ENCODE measurements at regions not wholly inside any gene's neighbourhood (a gene's known extent, or its start where the extent isn't known, plus 50 kb on each side); places are given as distances from the start of the nearest gene placed in this dataset.

DNA sequence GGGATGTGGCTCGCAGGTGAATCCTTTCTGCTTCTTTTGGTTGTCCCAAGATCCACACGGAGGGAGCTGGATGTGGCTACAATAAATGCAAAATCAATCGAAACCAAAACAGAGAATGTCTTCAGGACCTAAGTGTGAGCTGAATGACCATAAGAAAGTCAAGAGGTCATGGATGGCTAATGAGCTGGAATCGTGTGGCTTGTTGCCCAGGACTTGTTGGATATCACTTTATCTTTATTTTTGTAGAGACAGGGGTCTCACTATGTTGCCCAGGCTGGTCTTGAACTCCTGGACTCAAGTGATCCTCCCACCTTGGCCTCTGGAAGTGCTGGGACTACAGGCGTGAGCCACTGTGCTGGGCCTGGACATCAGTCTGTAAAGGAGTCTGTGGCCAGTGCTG, 326.8 kb upstream of the N4BP1 start:
- DNase-seq (ENCODE audit: low spot score): no peak

DNA sequence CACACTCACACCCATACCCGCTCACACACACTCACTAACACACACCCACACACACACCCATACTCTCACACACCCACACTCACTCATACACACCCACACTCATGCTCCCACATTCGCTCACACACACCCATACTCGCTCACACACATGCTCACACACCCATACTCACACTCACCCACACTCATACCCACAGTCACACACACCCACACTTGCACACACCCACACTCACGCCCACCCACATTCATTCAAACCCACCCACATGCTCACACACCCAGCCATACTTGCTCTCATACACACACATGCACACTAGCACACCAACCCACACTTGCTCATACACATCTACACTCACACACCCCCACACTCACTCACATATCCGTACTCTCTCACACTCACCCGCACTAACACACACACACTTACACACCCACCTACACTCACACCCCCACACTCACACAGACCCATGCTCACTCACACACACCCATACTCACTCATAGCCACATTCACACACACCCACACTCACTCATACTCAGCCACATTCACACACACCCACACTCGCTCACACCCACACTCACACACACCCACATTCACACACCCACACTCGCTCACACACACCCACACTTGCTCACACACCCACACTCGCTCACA, 322.4 kb upstream of the N4BP1 start:
- DNase-seq (ENCODE audit: low spot score): no peak

DNA sequence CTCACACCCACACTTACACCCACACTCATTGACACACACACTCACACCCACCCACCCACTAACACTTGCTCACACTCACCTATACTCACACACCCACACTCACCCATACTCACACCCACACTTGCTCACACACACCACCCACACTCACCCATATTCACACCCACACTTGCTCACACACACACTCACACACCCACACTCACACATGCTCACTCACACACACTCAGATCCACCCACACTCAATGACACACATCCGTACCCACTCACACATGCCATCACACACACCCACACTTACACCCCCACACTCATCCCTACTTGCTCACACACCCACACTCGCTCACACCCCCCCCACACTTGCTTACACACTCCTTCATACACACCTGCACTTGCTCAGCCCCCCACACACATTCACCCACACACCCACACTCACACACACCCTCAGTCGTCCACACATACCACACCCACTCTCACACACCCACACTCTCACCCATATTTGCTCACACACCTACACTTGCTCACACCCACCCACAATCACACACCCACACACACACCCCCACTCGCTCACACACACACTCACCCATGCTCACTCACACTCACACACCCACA, 321.1 kb upstream of the N4BP1 start:
- no peak for DNase-seq (ENCODE audit: low spot score)

DNA sequence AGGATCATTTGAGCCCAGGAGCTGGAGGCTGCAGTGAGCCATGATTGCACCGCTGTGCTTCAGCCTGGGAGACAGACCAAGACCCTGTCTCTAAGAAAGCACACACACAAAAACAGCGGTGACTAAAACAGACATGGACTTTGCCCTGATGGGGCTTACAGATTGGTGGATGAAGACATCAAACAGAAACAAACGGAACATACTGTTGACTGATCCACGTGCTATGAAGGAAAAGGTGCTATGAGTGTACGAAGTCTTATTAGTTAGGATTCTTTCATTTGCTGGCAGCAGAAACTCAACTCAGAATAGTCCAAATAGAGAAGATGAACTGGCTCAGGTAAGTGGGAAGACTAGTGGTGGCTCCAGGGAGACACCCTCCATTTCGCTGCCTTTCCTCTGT, 309.8 kb upstream of the N4BP1 start:
- no peak for DNase-seq (ENCODE audit: low spot score)

DNA sequence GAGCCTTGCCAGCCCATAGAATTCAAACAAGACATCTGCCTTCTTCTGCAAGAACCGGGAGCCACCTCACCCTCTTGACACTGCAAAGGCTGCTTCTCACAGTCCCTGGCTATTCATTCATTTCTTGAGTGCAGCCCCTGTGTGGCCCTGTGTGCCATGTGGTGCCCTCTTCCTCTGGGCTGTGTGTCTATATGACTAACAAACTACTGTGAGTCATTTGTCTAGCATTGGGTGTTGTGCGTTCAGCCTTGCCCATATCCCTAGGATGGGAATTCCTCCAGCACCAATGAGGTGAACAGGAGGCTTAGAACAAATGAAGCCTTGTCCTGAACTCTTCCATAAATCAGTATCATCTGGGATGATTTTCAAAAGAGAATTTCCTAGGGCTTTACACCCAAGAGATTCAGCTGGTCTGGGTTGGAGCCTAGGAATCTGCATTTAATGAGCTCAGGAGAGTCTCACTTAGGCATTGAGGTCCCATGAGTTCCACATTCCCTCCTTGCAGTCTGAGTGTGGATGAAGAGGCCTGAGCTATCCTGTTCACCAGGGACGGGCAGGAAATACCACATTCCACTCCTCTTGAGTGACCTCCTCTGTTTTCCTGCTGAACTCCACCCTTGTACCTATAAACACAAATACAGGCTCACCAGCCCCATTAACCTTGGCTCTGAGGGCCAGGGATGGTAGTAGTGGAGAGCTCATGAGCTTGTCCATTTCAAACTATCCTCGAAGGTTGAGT, 308.7 kb upstream of the N4BP1 start:
- DNase-seq (ENCODE audit: low spot score): peak; percentile 3

DNA sequence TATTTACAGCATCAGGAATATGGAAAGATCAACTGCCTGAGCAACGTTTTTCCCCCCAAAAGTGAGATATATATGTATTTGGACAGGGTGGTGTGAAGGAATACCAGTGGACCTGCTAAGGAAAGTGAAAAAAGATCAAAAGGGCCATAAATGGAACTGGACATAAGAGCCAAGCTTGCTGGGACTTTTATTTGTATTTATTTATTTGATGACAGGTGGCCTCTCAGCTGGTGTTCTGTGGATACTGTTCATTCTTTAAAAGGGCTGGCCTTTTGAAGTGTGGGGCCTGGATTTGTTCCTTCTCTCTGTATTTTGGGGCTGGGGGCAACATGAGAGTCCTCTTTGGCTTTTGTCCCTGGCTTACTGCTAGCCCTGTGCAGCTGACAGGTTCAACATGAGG, 306.6 kb upstream of the N4BP1 start:
- no peak for DNase-seq (ENCODE audit: low spot score)

DNA sequence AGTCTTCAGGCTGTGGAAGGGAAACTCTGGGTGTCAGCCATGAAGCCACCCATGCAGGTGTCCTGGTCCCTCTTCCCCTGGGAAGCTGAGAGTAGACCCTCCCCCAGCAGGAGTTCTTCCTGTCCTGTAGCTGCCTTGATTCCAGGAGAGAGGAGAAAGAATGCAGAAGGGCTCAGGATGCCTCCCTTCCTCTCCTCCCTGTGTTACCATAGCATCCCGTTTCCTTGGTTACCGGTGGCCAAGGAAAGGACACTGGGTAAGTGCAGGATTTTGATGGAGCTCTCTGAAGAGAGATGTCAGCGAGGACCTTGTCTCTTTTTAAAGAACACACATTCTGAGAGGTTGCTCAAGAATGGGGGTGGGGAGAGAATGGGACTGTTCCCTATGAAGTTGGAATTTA, 304.1 kb upstream of the N4BP1 start:
- DNase-seq (ENCODE audit: low spot score): no peak

DNA sequence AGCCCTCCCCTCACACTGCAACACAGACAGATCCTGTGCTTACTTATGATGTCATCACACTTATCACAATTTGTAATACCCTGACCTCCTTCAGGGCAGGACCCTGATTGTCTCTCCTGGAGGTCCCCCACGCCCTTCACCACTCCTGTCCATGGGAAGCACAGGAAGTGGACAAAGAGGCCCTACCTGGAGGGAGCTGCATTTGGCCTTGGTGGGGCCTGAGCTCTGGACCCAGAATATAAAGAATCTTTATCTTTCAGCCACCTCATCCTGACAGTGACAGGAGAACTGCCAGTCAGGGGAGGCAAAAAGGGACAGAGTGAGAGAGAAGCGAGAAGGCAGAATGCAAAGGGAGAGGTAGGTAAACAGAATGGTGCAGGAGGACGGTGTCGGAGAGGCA, 303.4 kb upstream of the N4BP1 start:
- no peak for DNase-seq (ENCODE audit: low spot score)

DNA sequence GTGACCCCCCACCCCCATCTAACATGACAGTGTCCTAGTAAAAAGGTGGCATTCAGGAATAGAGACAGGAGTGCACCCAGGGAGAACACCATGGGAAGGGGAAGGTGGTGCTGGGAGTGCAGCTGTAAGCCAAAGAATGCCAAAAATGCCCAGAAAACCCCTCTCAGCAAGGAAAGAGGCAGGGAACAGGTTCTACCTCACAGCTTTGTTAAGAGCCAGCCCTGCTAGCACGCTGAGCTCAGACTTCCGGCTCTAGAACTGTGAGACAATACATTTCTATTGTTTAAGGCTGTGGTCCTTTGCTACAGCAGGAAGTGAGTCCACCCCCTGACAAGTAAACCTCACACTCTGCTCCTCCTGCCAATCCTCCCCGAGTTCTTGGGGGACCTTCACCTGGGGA, 302.4 kb upstream of the N4BP1 start:
- no peak for DNase-seq (ENCODE audit: low spot score)

DNA sequence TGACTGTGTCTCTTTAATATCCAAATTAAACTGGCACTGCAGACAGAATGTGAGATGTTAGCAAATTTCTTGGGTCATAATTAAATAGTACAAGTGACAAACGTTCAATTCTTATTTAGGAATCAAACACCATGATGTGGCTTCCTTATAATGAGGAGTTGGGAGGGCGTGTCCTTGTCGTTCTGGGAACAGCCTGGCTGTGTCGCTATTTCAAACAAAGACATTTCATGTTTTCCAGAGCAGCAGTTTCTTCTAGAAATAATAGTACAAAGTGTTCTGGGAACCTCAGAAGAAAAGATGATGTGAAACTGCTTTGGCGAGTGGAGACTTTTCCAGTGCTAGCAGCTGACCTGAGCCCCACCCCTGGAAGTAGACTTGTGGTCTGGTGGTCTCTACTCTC, 301.7 kb upstream of the N4BP1 start:
- peak; percentile 4 for DNase-seq (ENCODE audit: low spot score)

DNA sequence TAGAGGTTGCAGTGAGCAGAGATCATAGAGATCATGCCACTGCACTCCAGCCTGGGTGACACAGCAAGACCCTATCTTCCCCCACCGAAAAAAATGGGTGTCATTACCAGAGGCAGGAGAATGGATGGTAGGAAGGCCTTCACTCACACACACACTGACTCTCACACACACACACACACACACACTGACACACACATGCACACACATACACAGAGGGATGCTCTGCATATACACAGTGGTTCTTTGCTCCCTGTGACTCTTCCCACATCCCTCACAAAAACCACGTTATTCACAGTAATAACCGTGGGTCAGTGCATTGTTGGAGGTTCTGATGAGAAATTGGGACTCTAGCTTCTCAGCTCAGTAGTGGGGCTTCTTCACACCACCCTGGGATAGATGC, 300.2 kb upstream of the N4BP1 start:
- no peak for DNase-seq (ENCODE audit: low spot score)

DNA sequence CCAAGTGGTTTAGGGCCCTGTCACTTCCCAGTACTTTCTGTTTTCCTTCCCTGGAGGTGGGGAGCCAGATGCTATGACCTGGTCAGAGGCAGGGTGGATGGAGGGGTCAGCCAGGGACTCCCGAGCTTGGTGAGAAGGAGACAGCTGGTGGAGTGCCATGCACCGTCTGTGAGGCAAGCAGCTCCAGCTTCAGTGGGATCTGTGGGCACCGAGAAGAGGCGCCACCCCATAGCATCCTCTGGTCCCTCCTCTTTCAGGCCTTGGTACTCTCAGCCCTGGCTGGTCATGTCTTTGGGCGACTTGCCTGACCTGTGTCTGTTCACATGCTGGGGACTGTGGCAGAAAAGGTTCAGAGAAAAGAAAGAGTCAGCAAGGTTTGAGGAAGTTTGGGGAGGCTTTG, 299.3 kb upstream of the N4BP1 start:
- no peak for DNase-seq (ENCODE audit: low spot score)

DNA sequence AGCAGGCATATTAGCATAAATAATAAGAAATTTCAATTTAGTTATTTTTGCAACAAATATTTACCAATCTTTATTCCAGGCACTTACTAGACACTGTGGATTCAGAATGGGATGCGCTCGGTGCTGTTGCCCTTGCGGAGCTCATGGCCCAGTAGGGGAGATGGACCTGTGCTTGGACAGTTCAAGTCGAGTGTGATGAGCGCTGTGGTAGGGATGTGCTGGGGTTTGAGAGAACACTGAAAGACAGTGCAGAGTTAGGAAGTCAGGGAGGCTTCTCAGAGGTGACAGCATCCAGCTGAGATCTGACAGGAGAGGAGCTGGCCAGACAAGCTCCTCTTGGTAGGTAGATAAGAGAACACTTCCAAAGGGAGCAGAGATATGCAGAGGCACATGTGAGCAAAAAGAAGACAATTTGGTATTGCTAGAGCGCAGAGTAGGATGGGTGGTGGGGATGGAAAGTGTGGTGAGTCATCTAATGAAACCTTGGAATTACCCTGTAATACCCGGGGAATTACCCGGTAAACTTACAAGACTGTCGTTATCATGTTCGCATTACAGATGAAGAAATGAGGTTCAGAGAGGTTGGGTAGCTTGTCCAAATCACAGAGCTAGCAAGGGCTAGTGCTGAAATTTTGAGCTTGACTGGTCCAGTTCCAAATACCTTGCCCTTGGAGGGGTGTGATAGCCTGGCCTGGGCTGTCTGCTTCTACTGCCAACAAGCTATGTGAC, 298.1 kb upstream of the N4BP1 start:
- no peak for DNase-seq (ENCODE audit: low spot score)

DNA sequence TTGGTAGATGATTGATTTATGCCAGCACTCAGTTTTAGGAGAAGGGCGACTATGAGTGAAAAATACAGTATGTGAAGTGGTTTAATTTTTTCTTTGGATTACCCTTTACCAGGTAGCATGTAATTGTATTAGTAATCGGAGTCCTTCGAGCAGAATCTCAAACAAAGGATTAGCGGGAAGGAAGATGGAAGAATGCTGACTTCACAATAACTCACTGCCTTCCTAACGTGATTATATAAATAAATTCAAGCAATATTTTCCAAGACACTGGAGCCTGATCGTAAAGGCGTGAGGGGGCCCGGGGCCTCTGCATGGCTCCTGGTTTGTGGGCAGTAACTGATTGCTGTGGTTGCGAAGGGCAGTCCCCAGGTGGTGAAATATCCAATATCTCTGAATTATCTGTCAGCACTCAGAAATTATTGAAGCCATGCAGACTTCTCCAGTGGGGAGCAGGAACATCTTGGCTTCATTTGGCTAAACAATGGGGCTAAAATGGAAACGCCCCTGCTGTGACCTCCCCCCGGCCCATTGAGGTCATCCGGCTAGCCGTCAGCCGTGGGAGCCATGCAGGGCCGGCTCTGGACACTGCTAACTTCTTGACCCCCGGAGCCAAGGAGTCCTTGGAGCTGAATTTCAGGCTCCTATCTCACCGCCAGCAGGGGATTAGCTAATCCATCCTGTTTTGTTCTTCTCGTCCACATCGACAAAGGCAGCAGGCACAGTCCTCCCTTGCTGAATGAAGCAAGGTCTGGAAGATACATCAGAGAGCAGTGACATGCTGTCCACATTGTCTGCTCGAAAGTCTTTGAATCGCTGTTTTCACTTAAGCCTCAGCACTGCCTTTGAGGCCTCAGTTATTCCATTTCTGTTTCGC, 295.9 kb upstream of the N4BP1 start:
- no peak for DNase-seq (ENCODE audit: low spot score)

DNA sequence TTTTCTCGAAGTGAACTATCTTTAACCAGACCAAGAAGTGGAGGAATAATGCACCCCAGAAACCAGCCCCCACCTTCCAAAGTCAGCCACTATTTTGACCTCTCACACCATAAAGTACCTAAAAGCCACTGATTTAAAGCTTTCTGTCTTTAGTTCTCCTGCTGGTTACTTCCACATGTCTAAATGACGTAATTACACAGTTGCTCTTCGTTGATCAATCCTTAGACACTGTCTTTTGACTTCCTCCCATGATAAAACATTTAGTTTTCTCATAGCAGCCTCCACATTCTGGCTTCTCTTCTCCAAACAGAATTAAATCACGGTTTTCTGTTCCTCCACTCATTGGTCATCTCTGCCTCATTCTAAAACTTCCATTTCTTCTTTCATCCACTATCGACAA, 294.4 kb upstream of the N4BP1 start:
- DNase-seq (ENCODE audit: low spot score): no peak

DNA sequence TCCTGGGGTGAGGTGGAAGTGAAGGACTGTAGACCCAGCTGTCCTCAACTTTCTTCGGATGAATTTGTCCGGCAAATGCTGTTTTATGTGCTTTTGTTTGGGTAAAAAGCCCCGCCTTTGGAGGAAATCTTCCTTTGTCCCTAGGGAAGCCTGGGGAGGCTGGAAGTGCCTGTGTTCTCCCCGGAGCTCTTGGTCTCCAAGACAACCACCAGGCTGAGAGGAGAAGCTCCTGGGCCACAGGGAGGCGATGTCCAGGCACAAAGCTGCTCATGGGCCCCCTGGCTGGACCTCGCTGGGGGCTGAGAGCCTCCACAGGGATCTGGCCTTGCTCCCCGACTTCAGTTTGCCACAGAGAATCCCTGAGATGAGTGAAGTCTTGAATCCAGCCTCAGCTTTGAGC, 293.1 kb upstream of the N4BP1 start:
- no peak for DNase-seq (ENCODE audit: low spot score)

DNA sequence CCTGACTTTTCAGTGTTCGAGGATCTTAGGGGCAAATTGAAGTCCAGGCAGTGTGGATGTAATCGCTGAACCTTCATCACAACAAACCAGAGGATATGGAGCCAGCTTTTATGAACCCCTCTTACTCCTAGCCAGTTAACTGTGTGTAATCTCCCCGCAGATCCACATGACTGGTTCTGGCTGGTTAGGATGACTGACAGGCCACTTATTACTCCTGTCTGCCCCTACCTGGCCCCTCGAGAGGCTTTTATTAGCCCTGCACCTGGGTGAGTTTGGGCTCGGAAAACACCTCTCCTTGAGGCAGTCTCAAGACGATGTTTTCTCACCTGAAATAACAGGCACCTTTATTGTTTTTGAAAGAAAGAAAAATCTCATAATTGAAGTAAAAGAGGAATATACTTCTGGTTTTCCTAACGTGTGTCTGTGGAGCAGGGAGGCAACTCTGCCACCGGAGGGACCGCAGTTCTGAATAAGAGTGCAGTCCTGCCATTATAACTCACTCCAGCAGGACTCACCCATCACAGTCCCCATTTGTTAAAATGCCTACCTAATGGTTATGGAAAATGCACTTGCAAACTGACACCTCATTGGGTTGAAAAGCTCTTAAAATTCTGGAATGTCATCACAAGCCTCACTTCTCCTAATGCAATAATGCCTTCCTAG, 291.9 kb upstream of the N4BP1 start:
- DNase-seq (ENCODE audit: low spot score): no peak

DNA sequence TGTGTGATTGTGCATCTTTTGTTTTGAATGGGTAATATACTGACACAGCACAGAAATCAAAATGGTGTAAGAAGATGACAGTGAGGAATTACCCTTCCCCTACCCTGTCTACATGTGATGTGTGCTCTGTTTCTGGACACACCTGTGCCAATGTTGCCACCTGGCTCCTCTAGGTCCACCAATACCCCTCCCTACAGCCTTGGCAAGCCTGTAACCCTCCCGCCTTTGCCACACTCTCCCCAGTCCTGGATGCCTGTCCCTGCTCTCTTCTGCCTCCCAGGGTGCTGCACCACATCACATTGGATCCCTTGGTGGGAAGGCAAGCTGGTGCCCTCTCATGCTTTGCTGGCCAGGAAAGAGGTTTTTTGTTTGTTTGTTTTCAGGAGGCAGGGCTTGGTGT, 289.5 kb upstream of the N4BP1 start:
- DNase-seq (ENCODE audit: low spot score): no peak

DNA sequence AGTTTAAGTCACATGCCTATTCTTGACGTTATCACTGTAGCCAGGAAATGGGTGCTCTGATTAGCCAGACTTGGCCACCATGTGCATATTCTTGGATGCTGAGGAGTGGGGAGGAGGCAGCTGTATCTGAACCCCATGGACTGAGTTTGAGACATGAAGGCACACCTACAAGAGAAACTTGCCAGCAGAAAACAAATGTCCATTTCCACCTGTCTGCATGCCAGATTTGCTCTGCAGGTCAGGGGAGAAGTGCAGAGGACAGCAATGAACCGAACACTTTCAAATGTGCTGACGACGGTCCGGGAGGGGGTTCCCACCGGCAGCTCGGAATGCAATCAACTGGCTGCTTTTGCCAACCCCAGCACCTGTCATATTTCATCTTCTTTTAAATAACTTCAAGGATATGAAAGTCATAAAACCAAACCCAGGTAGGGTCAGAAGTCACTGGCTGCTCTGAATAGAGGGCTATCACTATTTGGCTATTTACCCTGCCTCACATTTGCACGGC, 287.8 kb upstream of the N4BP1 start:
- no peak for DNase-seq (ENCODE audit: low spot score)

DNA sequence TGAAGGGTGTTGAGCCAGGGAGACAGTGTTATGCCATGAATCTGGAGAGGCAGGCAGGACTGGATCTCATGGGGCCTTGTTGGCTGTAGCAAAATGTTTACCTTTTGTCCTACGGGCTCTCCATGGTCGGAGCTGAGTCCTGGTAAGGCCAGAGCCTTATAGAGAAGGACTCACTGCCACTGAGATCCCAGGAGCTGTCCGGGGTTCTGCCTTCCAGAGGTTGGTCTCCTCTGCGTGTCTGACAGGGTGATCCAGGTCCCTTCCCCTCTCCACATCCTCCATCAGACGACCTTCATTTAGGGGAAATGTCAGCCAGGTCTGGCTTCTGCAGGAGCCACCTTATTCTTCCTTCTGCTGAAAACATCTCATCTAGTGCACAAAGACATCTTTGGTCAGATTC, 285.2 kb upstream of the N4BP1 start:
- DNase-seq (ENCODE audit: low spot score): no peak

DNA sequence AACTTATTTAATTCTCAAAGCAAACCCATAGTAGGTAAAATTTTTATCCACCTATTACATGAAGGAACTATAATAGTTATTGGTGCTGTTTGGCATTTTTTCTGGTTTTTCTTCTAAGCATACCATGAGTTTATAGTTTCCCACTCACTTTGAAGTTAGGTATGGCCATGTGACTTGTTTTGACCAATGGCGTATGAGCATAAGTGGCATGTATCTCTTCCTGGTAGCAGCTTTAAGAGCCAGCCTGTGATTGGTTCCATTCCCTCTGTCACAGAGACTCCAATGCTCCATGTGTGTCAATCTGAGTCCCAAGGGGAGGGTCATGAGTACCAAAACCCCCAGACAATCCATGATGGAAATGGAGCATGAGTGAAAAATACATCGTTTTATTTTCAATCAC, 282.9 kb upstream of the N4BP1 start:
- DNase-seq (ENCODE audit: low spot score): no peak
